ENCODE measurements at regions not wholly inside any gene's neighbourhood (a gene's known extent, or its start where the extent isn't known, plus 50 kb on each side); places are given as distances from the start of the nearest gene placed in this dataset.

GRCh38 chr20:60407011-60407771 is 449.0 kb downstream of the CDH26 start:
- POLR2A ChIA-PET = no interaction called here
- Histone ChIP-seq H3K4me3 (ENCODE audit: low read depth, low read length) (no peak overlapping the region), H3K36me3 (ENCODE audit: control insufficient read depth, insufficient read depth, low read length) (no peaks in the 10 kb centered on the region), H3K27me3 (ENCODE audit: control insufficient read depth, insufficient read depth, low read length) (no peaks in the 10 kb centered on the region)
- CTCF ChIA-PET = no interaction called here
- no peak for TF ChIP-seq CTCF (IDR thresholded peaks at IDR 0.05; ENCODE audit: insufficient read depth, low read depth, low read length)
- no peak for DNase-seq (ENCODE audit: low read depth)

GRCh38 chr20:60407938-60408337 is 449.7 kb downstream of the CDH26 start:
- no peak for DNase-seq (ENCODE audit: low read depth)
- Histone ChIP-seq H3K27me3 (ENCODE audit: control insufficient read depth, insufficient read depth, low read length) (no peaks in the 10 kb centered on the region), H3K4me3 (ENCODE audit: low read depth, low read length) (no peak overlapping the region), H3K36me3 (ENCODE audit: control insufficient read depth, insufficient read depth, low read length) (no peaks in the 10 kb centered on the region)
- ChIA-PET POLR2A (no interaction called here), CTCF (no interaction called here)
- TF ChIP-seq CTCF (IDR thresholded peaks at IDR 0.05; ENCODE audit: insufficient read depth, low read depth, low read length) = no peak

GRCh38 chr20:60408435-60408834 is 450.2 kb downstream of the CDH26 start:
- DNase-seq (ENCODE audit: low read depth) = no peak
- ChIA-PET POLR2A (no interaction called here), CTCF (no interaction called here)
- TF ChIP-seq CTCF (IDR thresholded peaks at IDR 0.05; ENCODE audit: insufficient read depth, low read depth, low read length) = no peak
- no peak overlapping the region for H3K4me3 ChIP-seq (ENCODE audit: low read depth, low read length)
- H3K36me3 ChIP-seq (ENCODE audit: control insufficient read depth, insufficient read depth, low read length) = no peaks in the 10 kb centered on the region
- H3K27me3 ChIP-seq (ENCODE audit: control insufficient read depth, insufficient read depth, low read length) = no peaks in the 10 kb centered on the region

- Histone ChIP-seq H3K4me3 (ENCODE audit: low read depth, low read length) (no peak overlapping the region), H3K36me3 (ENCODE audit: control insufficient read depth, insufficient read depth, low read length) (no peaks in the 10 kb centered on the region), H3K27me3 (ENCODE audit: control insufficient read depth, insufficient read depth, low read length) (no peaks in the 10 kb centered on the region)
- no peak for DNase-seq (ENCODE audit: low read depth)
- CTCF ChIA-PET = no interaction called here
- POLR2A ChIA-PET = no interaction called here
- TF ChIP-seq CTCF (IDR thresholded peaks at IDR 0.05; ENCODE audit: insufficient read depth, low read depth, low read length) = no peak
Observed at GRCh38 chr20:60410618-60411264, 452.5 kb downstream of the CDH26 start.

- no peak for DNase-seq (ENCODE audit: low read depth)
- no peak for TF ChIP-seq CTCF (IDR thresholded peaks at IDR 0.05; ENCODE audit: insufficient read depth, low read depth, low read length)
- Histone ChIP-seq H3K27me3 (ENCODE audit: control insufficient read depth, insufficient read depth, low read length) (no peaks in the 10 kb centered on the region), H3K4me3 (ENCODE audit: low read depth, low read length) (no peak overlapping the region), H3K36me3 (ENCODE audit: control insufficient read depth, insufficient read depth, low read length) (no peaks in the 10 kb centered on the region)
- CTCF ChIA-PET = no interaction called here
- POLR2A ChIA-PET = no interaction called here
Observed at GRCh38 chr20:60411813-60412212, 453.6 kb downstream of the CDH26 start.
